ENCODE measurements at regions not wholly inside any gene's neighbourhood (a gene's known extent, or its start where the extent isn't known, plus 50 kb on each side); places are given as distances from the start of the nearest gene placed in this dataset.

DNA sequence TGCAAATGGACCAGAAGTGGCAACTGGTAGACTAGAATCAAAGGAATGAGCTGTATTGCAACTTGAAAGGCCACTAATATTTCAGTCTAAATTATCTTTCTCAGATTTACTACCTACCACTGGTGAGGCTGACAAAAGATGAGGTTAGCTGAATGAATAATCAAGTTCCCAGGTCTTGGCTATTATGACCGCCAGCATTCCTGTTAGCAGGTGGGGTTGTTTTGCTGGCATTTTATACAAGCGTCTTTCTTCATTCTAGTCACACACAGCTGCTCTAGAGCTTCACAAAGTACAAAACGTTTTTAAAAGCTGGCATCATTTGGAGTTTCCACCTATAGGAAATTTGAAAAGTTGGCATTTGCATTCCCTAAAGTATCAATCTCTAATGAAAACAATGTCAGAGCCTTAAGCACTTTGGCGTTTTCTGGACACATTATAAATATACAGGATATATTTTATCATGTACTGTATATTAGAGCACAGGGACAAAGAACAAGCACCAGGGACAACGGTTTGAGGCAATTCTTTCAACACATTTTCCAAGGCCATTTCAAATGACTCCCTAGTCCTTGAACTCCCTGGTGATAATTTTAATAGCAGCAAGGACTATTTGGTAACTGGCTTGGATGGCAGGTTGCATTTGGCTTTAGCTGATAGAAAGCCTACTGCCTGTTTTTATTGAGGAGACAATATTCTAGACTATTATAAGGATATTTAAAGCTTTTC, 410.2 kb upstream of the CHST9 start:
- Histone ChIP-seq H2AFZ (replicated peaks) (no peak overlapping the region), H3K4me3 (no peak overlapping the region), H4K20me1 (ENCODE audit: low read depth) (no peaks in the 10 kb centered on the region), H3K27me3 (no peaks in the 10 kb centered on the region), H3K9me3 (ENCODE audit: low read depth) (no peaks in the 10 kb centered on the region), H3K4me1 (no peaks in the 10 kb centered on the region), H3K27ac (no peak overlapping the region), H3K36me3 (no peaks in the 10 kb centered on the region), H3K79me2 (ENCODE audit: low read depth) (no peaks in the 10 kb centered on the region), H3K4me2 (no peak overlapping the region), H3F3A (ENCODE audit: low read depth) (no peaks in the 10 kb centered on the region), H3K9ac (no peak overlapping the region)
- H3K4me3 Mint-ChIP-seq, result no peak overlapping the region
- no peak for TF ChIP-seq EZH2 (IDR thresholded peaks at IDR 0.05)
- no peaks in the 10 kb centered on the region for H3K27me3 Mint-ChIP-seq (ENCODE audit: insufficient read depth, low read depth)
- peaks cover 11% of the 10 kb centered on the region for H3K4me1 Mint-ChIP-seq
- peaks cover 13% of the 10 kb centered on the region for H3K9me3 Mint-ChIP-seq
- no peak overlapping the region for H3K27ac Mint-ChIP-seq
- DNase-seq (ENCODE audit: low spot score), result no peak
- H3K36me3 Mint-ChIP-seq, result peaks cover 3% of the 10 kb centered on the region

DNA sequence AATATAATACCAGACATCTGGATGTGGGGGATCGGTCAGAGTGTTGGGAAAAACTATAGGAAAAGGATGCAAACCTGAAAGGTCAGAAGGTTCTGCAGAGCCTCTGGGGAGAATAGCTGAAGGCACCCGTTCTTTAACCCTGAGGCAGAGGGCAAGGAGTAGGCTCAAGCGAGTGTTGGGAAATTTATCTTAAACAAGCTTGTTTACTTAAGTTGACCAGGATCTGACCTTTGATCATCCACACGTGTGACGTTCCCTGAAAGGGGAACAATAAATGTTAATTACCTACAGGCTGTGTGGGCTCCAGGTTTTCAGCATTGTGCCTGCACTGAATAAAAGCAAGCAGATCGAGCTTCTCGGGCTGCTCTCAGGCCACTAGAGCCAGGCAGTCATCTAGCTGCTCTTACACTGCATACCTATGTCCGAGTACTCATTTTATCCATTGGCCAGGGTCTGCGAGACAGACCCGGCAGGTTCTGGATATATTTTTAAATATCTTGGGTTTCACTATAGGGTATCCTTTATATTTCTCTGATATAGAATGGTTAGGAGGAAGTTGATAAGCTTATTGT, 400.6 kb upstream of the CHST9 start:
- H3K4me3 ChIP-seq, result no peak overlapping the region
- no peaks in the 10 kb centered on the region for H3K4me1 ChIP-seq
- TF ChIP-seq, protein P1, sequence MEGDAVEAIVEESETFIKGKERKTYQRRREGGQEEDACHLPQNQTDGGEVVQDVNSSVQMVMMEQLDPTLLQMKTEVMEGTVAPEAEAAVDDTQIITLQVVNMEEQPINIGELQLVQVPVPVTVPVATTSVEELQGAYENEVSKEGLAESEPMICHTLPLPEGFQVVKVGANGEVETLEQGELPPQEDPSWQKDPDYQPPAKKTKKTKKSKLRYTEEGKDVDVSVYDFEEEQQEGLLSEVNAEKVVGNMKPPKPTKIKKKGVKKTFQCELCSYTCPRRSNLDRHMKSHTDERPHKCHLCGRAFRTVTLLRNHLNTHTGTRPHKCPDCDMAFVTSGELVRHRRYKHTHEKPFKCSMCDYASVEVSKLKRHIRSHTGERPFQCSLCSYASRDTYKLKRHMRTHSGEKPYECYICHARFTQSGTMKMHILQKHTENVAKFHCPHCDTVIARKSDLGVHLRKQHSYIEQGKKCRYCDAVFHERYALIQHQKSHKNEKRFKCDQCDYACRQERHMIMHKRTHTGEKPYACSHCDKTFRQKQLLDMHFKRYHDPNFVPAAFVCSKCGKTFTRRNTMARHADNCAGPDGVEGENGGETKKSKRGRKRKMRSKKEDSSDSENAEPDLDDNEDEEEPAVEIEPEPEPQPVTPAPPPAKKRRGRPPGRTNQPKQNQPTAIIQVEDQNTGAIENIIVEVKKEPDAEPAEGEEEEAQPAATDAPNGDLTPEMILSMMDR (IDR thresholded peaks at IDR 0.05), result no peak
- TF ChIP-seq EZH2 (IDR thresholded peaks at IDR 0.05) (no peak), EZH2phosphoT487 (IDR thresholded peaks at IDR 0.05) (no peak)
- no peaks in the 10 kb centered on the region for H3K4me1 Mint-ChIP-seq
- H3K27ac Mint-ChIP-seq, result no peak overlapping the region
- H3K4me3 Mint-ChIP-seq, result no peak overlapping the region
- H3K36me3 ChIP-seq, result no peaks in the 10 kb centered on the region
- H3K79me2 ChIP-seq (ENCODE audit: low read depth), result no peaks in the 10 kb centered on the region
- no peaks in the 10 kb centered on the region for H3K27me3 ChIP-seq
- H3F3A ChIP-seq (ENCODE audit: low read depth), result peaks cover 13% of the 10 kb centered on the region
- peaks cover 30% of the 10 kb centered on the region for H3K9me3 Mint-ChIP-seq
- peaks cover 3% of the 10 kb centered on the region for H3K27me3 Mint-ChIP-seq (ENCODE audit: insufficient read depth, low read depth)
- H3K36me3 Mint-ChIP-seq, result peaks cover 12% of the 10 kb centered on the region
- no peaks in the 10 kb centered on the region for H4K20me1 ChIP-seq (ENCODE audit: low read depth)
- no peak overlapping the region for H3K4me2 ChIP-seq
- no peak overlapping the region for H2AFZ ChIP-seq (replicated peaks)
- no peak overlapping the region for H3K27ac ChIP-seq
- DNase-seq (ENCODE audit: low spot score), result peak; percentile 20
- no peak overlapping the region for H3K9ac ChIP-seq
- H3K9me3 ChIP-seq (ENCODE audit: low read depth), result peaks cover 4% of the 10 kb centered on the region

DNA sequence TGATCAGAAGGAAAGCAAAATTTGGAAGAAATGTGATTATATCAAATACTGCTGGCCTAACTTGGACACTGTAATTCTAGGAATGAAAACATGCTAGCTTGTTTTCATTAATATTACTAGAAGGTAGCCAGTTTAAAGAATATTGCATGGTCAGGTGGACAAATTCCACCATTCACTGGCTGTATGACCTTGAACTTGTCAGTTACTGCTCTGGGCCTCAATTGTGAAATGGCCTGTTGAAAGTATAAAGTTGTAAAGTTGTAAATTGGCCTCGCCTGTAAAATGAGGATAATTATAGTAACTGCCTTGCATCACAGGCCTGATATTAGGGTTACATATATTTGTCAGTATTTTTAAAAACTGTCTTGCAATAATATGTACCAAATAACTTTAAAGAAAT, 398.4 kb upstream of the CHST9 start:
- Histone ChIP-seq H3K36me3 (no peaks in the 10 kb centered on the region), H3K27me3 (no peaks in the 10 kb centered on the region), H3K9me3 (ENCODE audit: low read depth) (peaks cover 4% of the 10 kb centered on the region), H2AFZ (replicated peaks) (no peak overlapping the region), H3K79me2 (ENCODE audit: low read depth) (no peaks in the 10 kb centered on the region), H3K4me1 (peaks cover 8% of the 10 kb centered on the region), H4K20me1 (ENCODE audit: low read depth) (no peaks in the 10 kb centered on the region), H3K9ac (no peak overlapping the region), H3K4me3 (no peak overlapping the region), H3K27ac (no peak overlapping the region), H3K4me2 (no peak overlapping the region), H3F3A (ENCODE audit: low read depth) (peaks cover 13% of the 10 kb centered on the region)
- Mint-ChIP-seq H3K4me1 (peaks cover 8% of the 10 kb centered on the region), H3K36me3 (peaks cover 12% of the 10 kb centered on the region), H3K27me3 (ENCODE audit: insufficient read depth, low read depth) (peaks cover 3% of the 10 kb centered on the region), H3K4me3 (no peak overlapping the region), H3K27ac (no peak overlapping the region), H3K9me3 (peaks cover 34% of the 10 kb centered on the region)
- TF ChIP-seq, protein P1 (IDR thresholded peaks at IDR 0.05), result no peak
- no peak for TF ChIP-seq EZH2phosphoT487 (IDR thresholded peaks at IDR 0.05)
- no peak for TF ChIP-seq EZH2 (IDR thresholded peaks at IDR 0.05)
- DNase-seq (ENCODE audit: low spot score), result no peak
